ENCODE measurements at regions not wholly inside any gene's neighbourhood (a gene's known extent, or its start where the extent isn't known, plus 50 kb on each side); places are given as distances from the start of the nearest gene placed in this dataset.

GRCh38 chr6:93759190-93759589, 339.8 kb upstream of the EPHA7 start:
- Histone ChIP-seq H3K9me3 (no peaks in the 10 kb centered on the region), H3K27ac (no peak overlapping the region), H3K4me1 (no peaks in the 10 kb centered on the region), H3K27me3 (no peaks in the 10 kb centered on the region), H3K36me3 (no peaks in the 10 kb centered on the region), H3K4me3 (no peak overlapping the region)
- intact Hi-C loops (cut with DNase I), result no loop called here
- ATAC-seq, result no peak
- no peak for TF ChIP-seq POLR2A (IDR thresholded peaks at IDR 0.05)
- no peak for TF ChIP-seq CTCF (IDR thresholded peaks at IDR 0.05)
- no peak for DNase-seq
- WGBS (ENCODE audit: insufficient coverage, low coverage, low lambda C conversion rate, missing lambda C conversion rate), result 85% methylated on average over 2 of the region's 2 CpGs

GRCh38 chr6:93751969-93752368, 332.6 kb upstream of the EPHA7 start:
- intact Hi-C loops (cut with DNase I), result no loop called here
- ATAC-seq (no peak), DNase-seq (no peak)
- Histone ChIP-seq H3K27me3 (no peaks in the 10 kb centered on the region), H3K9me3 (no peaks in the 10 kb centered on the region), H3K4me3 (no peak overlapping the region), H3K4me1 (no peaks in the 10 kb centered on the region), H3K36me3 (no peaks in the 10 kb centered on the region), H3K27ac (no peak overlapping the region)
- WGBS (ENCODE audit: insufficient coverage, low coverage, low lambda C conversion rate, missing lambda C conversion rate), result 19% methylated on average over 2 of the region's 2 CpGs
- TF ChIP-seq CTCF (IDR thresholded peaks at IDR 0.05), result no peak
- TF ChIP-seq POLR2A (IDR thresholded peaks at IDR 0.05), result no peak

- Histone ChIP-seq H3K27ac (no peak overlapping the region), H3K27me3 (no peaks in the 10 kb centered on the region), H3K36me3 (no peaks in the 10 kb centered on the region), H3K4me3 (no peak overlapping the region), H3K4me1 (no peaks in the 10 kb centered on the region), H3K9me3 (no peaks in the 10 kb centered on the region)
- WGBS (ENCODE audit: insufficient coverage, low coverage, low lambda C conversion rate, missing lambda C conversion rate), result 37% methylated on average over 2 of the region's 2 CpGs
- DNase-seq, result no peak
- no peak for TF ChIP-seq CTCF (IDR thresholded peaks at IDR 0.05)
- TF ChIP-seq POLR2A (IDR thresholded peaks at IDR 0.05), result no peak
- intact Hi-C loops (cut with DNase I), result no loop called here
- ATAC-seq, result no peak
These were observed 330.6 kb upstream of the EPHA7 start for GRCh38 chr6:93749930-93750329.

GRCh38 chr6:93749191-93749590, 329.8 kb upstream of the EPHA7 start:
- H3K36me3 ChIP-seq, result no peaks in the 10 kb centered on the region

More at GRCh38 chr6:93749191-93749590, 329.8 kb upstream of the EPHA7 start:
- TF ChIP-seq CTCF (IDR thresholded peaks at IDR 0.05) (no peak), POLR2A (IDR thresholded peaks at IDR 0.05) (no peak)
- intact Hi-C loops (cut with DNase I), result no loop called here
- H3K27ac ChIP-seq, result no peak overlapping the region
- no peaks in the 10 kb centered on the region for H3K27me3 ChIP-seq
- DNase-seq, result no peak
- no peaks in the 10 kb centered on the region for H3K9me3 ChIP-seq
- no peaks in the 10 kb centered on the region for H3K4me1 ChIP-seq
- ATAC-seq, result no peak
- H3K4me3 ChIP-seq, result no peak overlapping the region

Measured in right lobe of liver (tissue), 6 donors.